HEK293 (cell line): ENCODE measurements at regions not wholly inside any gene's neighbourhood (a gene's known extent, or its start where the extent isn't known, plus 50 kb on each side); places are given as distances from the start of the nearest gene placed in this dataset.

ENCODE experiments used
- CTCF ChIA-PET: fragments of 350-600 bp; formaldehyde crosslinking; extraction: SDS; loops from one replicate; lab custom pipeline; 2021; ENCODE audit warnings: antibody characterized with exemption; lab: Yijun Ruan, JAX
- POLR2A ChIA-PET: fragments of 300-600 bp; formaldehyde crosslinking; extraction: SDS; loops from one replicate; lab custom pipeline; 2020; ENCODE audit warnings: antibody characterized with exemption, inconsistent platforms; lab: Yijun Ruan, JAX
- H3K27ac ChIP-seq: fragments of 200-500 bp; sonication (Bioruptor generic); 2 replicates; pipeline ENCODE4 v1.5.1; 2014; ENCODE audit warnings: low read depth, low read length, control low read depth, inconsistent platforms; ENCODE audit errors: extremely low read depth
- H3K36me3 ChIP-seq, 2 experiments: fragments of 200-500 bp in 1 of 2; sonication (Bioruptor generic) in 1 of 2; 1 replicate in 1 of 2; 2 replicates in 1 of 2; pipeline ENCODE4 v1.5.1; 2014 to 2017; ENCODE audit warnings: inconsistent platforms in 2 of 2, low read length in 2 of 2; ENCODE audit not compliant: control insufficient read depth in 2 of 2, insufficient read depth in 1 of 2
- H3K4me1 ChIP-seq: fragments of 200-500 bp; sonication (Bioruptor generic); 2 replicates; pipeline ENCODE4 v1.5.1; 2014; ENCODE audit warnings: mild to moderate bottlenecking, low read length, inconsistent platforms; ENCODE audit not compliant: control insufficient read depth, insufficient read depth
- H3K4me3 ChIP-seq: 2 replicates; pipeline ENCODE4 v1.5.1; 2011; ENCODE audit warnings: low read depth, mild to moderate bottlenecking, control low read depth, low read length, moderate library complexity
- H3K9me3 ChIP-seq: fragments of 200-500 bp; sonication (Bioruptor generic); 2 replicates; pipeline ENCODE4 v1.5.1; 2014; ENCODE audit warnings: low read depth, low read length, inconsistent platforms; ENCODE audit not compliant: control insufficient read depth, insufficient read depth
- KLF1 ChIP-seq: fragments of 450-650 bp; formaldehyde crosslinking; IDR thresholded peaks from 2 replicates; pipeline ENCODE4 v1.5.1; 2016; ENCODE audit warnings: missing biosample characterization, missing genetic modification characterization
- MEIS1 ChIP-seq: sonication (generic); formaldehyde crosslinking; IDR thresholded peaks from 2 replicates; pipeline ENCODE4 v1.8.1; 2022; ENCODE audit warnings: missing genetic modification reagents, mild to moderate bottlenecking, borderline replicate concordance
- MYNN ChIP-seq: fragments of 450-650 bp; formaldehyde crosslinking; IDR thresholded peaks from 2 replicates; pipeline ENCODE4 v1.5.1; 2016; ENCODE audit warnings: missing biosample characterization, missing genetic modification characterization, borderline replicate concordance
- PATZ1 ChIP-seq: fragments of 450-650 bp; formaldehyde crosslinking; IDR thresholded peaks from 2 replicates; pipeline ENCODE4 v1.5.1; 2016; ENCODE audit warnings: missing biosample characterization, missing genetic modification characterization
- PRDM6 ChIP-seq: fragments of 450-650 bp; formaldehyde crosslinking; IDR thresholded peaks from 2 replicates; pipeline ENCODE4 v1.5.1; 2017; ENCODE audit warnings: missing biosample characterization, missing genetic modification characterization
- RBAK ChIP-seq: fragments of 450-650 bp; formaldehyde crosslinking; IDR thresholded peaks from 2 replicates; pipeline ENCODE4 v1.5.1; 2016; ENCODE audit warnings: missing biosample characterization, missing genetic modification characterization
- SCRT1 ChIP-seq: fragments of 450-650 bp; formaldehyde crosslinking; IDR thresholded peaks from 2 replicates; pipeline ENCODE4 v1.5.1; 2016; ENCODE audit warnings: missing biosample characterization, missing genetic modification characterization, borderline replicate concordance
- ZBTB26 ChIP-seq: fragments of 450-650 bp; formaldehyde crosslinking; optimal IDR thresholded peaks from 2 replicates; pipeline ENCODE3; 2016; ENCODE audit warnings: missing biosample characterization, mild to moderate bottlenecking, missing genetic modification characterization
- ZBTB7A ChIP-seq: fragments of 450-650 bp; formaldehyde crosslinking; IDR thresholded peaks from 2 replicates; pipeline ENCODE4 v1.5.1; 2016; ENCODE audit warnings: low read depth, missing biosample characterization, missing genetic modification characterization
- ZEB2 ChIP-seq: fragments of 450-650 bp; formaldehyde crosslinking; IDR thresholded peaks from 2 replicates; pipeline ENCODE4 v1.5.1; 2016; ENCODE audit warnings: missing biosample characterization, missing genetic modification characterization
- ZFP3 ChIP-seq: fragments of 450-650 bp; formaldehyde crosslinking; IDR thresholded peaks from 2 replicates; pipeline ENCODE4 v1.5.1; 2016; ENCODE audit warnings: low read depth, missing biosample characterization, missing genetic modification characterization
- ZNF16 ChIP-seq: fragments of 450-650 bp; formaldehyde crosslinking; IDR thresholded peaks from 2 replicates; pipeline ENCODE4 v1.5.1; 2016; ENCODE audit warnings: low read depth, missing biosample characterization, missing genetic modification characterization
- ZNF211 ChIP-seq: fragments of 450-650 bp; formaldehyde crosslinking; IDR thresholded peaks from 2 replicates; pipeline ENCODE4 v1.5.1; 2016; ENCODE audit warnings: low read depth, missing biosample characterization, missing genetic modification characterization
- ZNF335 ChIP-seq: fragments of 450-650 bp; formaldehyde crosslinking; conservative IDR thresholded peaks from 2 replicates; pipeline ENCODE4 v1.5.1; 2016; ENCODE audit warnings: missing biosample characterization, missing genetic modification characterization
- ZNF510 ChIP-seq: fragments of 450-650 bp; formaldehyde crosslinking; IDR thresholded peaks from 2 replicates; pipeline ENCODE4 v1.5.1; 2018; ENCODE audit warnings: mild to moderate bottlenecking, missing genetic modification characterization, missing biosample characterization; ENCODE audit not compliant: insufficient replicate concordance
- ZNF555 ChIP-seq: fragments of 450-650 bp; formaldehyde crosslinking; conservative IDR thresholded peaks from 2 replicates; pipeline ENCODE4 v1.5.1; 2017; ENCODE audit warnings: missing biosample characterization, mild to moderate bottlenecking, missing genetic modification characterization, inconsistent platforms
- ZNF561 ChIP-seq: fragments of 450-650 bp; IDR thresholded peaks from 2 replicates; pipeline ENCODE4 v1.5.1; 2018; ENCODE audit warnings: missing biosample characterization, missing genetic modification characterization, borderline replicate concordance
- ZNF626 ChIP-seq: fragments of 450-650 bp; sonication (Bioruptor Pico); formaldehyde crosslinking; IDR thresholded peaks from 2 replicates; pipeline ENCODE4 v1.5.1; 2018; ENCODE audit warnings: missing biosample characterization, missing genetic modification characterization, inconsistent platforms
- ZNF704 ChIP-seq: fragments of 450-650 bp; formaldehyde crosslinking; IDR thresholded peaks from 2 replicates; pipeline ENCODE4 v1.5.1; 2016; ENCODE audit warnings: missing biosample characterization, missing genetic modification characterization
- TF ChIP-seq, protein P1 (sequence below): fragments of 450-650 bp; formaldehyde crosslinking; IDR thresholded peaks from 2 replicates; pipeline ENCODE4 v1.5.1; 2016; ENCODE audit warnings: missing biosample characterization, missing genetic modification characterization
- TF ChIP-seq, protein P2 (sequence below): fragments of 450-650 bp; formaldehyde crosslinking; IDR thresholded peaks from 2 replicates; pipeline ENCODE4 v1.5.1; 2016; ENCODE audit warnings: missing biosample characterization, missing genetic modification characterization
- TF ChIP-seq, protein P3 (sequence below): fragments of 450-650 bp; formaldehyde crosslinking; IDR thresholded peaks from 2 replicates; pipeline ENCODE4 v1.5.1; 2016; ENCODE audit warnings: missing biosample characterization, missing genetic modification characterization

DNA sequence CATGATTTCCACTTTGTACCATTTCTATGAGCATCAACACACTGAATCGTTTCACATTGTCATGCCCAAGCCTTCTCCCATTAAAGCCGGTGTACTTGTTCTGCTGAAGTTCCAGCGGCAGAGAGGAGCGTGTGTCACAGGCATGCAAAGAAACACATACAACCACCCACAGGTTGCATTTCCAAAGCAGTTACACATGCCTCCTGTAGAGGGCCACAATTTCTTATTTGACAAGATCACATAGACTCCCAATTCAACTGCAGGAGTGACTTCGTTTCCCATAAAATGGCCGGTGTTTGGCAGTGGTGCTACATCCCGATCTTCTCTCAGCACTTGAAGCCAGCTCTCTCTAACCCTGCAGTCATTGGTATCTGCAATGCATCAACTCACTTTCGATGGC lies 992.6 kb downstream of the NLGN4X start:
- Histone ChIP-seq H3K9me3 (no peaks in the 10 kb centered on the region), H3K4me3 (no peak overlapping the region), H3K4me1 (no peaks in the 10 kb centered on the region), H3K36me3 (no peaks in the 10 kb centered on the region), H3K27ac (no peak overlapping the region)
- TF ChIP-seq, protein P1, sequence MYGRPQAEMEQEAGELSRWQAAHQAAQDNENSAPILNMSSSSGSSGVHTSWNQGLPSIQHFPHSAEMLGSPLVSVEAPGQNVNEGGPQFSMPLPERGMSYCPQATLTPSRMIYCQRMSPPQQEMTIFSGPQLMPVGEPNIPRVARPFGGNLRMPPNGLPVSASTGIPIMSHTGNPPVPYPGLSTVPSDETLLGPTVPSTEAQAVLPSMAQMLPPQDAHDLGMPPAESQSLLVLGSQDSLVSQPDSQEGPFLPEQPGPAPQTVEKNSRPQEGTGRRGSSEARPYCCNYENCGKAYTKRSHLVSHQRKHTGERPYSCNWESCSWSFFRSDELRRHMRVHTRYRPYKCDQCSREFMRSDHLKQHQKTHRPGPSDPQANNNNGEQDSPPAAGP (tag by site-specific recombination): no peak
- TF ChIP-seq PRDM6 (tag by site-specific recombination) (no peak), PATZ1 (tag by site-specific recombination) (no peak), ZNF555 (tag by site-specific recombination) (no peak), ZNF16 (tag by site-specific recombination) (no peak), ZNF211 (no peak), ZFP3 (tag by site-specific recombination) (no peak), ZNF626 (no peak)
- TF ChIP-seq, protein P2, sequence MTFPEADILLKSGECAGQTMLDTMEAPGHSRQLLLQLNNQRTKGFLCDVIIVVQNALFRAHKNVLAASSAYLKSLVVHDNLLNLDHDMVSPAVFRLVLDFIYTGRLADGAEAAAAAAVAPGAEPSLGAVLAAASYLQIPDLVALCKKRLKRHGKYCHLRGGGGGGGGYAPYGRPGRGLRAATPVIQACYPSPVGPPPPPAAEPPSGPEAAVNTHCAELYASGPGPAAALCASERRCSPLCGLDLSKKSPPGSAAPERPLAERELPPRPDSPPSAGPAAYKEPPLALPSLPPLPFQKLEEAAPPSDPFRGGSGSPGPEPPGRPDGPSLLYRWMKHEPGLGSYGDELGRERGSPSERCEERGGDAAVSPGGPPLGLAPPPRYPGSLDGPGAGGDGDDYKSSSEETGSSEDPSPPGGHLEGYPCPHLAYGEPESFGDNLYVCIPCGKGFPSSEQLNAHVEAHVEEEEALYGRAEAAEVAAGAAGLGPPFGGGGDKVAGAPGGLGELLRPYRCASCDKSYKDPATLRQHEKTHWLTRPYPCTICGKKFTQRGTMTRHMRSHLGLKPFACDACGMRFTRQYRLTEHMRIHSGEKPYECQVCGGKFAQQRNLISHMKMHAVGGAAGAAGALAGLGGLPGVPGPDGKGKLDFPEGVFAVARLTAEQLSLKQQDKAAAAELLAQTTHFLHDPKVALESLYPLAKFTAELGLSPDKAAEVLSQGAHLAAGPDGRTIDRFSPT (tag by site-specific recombination): no peak
- ChIA-PET CTCF (no interaction called here), POLR2A (no interaction called here)

DNA sequence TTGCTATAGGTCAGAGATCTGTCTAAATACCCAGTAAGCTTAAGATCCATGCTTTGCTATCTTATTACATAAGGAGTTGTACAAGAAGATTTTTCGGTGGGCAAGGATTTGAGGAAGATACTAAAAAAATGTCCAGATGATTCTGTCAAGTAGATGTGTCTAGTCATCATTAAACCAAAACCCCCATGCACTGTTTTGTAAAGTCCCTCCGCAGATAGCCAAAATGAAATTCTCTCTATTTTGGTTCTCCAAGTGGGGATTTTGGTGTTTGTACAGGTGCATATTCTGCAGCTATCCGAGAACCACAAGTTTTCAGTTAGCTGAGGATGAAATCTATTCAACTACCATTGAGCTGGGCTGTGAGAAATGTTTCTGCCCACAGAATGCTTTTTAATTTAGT lies 994.8 kb downstream of the NLGN4X start:
- Histone ChIP-seq H3K4me1 (no peaks in the 10 kb centered on the region), H3K36me3 (no peaks in the 10 kb centered on the region), H3K27ac (no peak overlapping the region), H3K4me3 (no peak overlapping the region), H3K9me3 (no peaks in the 10 kb centered on the region)
- ChIA-PET CTCF (no interaction called here), POLR2A (no interaction called here)
- TF ChIP-seq ZNF704 (tag by site-specific recombination) (no peak), ZNF626 (no peak), MEIS1 (CRISPR knock-in tag) (no peak), ZBTB26 (tag by site-specific recombination) (no peak), ZNF335 (no peak), ZNF561 (no peak), RBAK (tag by site-specific recombination) (no peak), KLF1 (tag by site-specific recombination) (no peak), ZEB2 (tag by site-specific recombination) (no peak), ZNF510 (tag by site-specific recombination) (no peak), MYNN (tag by site-specific recombination) (no peak), ZBTB7A (no peak), SCRT1 (tag by site-specific recombination) (no peak)
- TF ChIP-seq, protein P3, sequence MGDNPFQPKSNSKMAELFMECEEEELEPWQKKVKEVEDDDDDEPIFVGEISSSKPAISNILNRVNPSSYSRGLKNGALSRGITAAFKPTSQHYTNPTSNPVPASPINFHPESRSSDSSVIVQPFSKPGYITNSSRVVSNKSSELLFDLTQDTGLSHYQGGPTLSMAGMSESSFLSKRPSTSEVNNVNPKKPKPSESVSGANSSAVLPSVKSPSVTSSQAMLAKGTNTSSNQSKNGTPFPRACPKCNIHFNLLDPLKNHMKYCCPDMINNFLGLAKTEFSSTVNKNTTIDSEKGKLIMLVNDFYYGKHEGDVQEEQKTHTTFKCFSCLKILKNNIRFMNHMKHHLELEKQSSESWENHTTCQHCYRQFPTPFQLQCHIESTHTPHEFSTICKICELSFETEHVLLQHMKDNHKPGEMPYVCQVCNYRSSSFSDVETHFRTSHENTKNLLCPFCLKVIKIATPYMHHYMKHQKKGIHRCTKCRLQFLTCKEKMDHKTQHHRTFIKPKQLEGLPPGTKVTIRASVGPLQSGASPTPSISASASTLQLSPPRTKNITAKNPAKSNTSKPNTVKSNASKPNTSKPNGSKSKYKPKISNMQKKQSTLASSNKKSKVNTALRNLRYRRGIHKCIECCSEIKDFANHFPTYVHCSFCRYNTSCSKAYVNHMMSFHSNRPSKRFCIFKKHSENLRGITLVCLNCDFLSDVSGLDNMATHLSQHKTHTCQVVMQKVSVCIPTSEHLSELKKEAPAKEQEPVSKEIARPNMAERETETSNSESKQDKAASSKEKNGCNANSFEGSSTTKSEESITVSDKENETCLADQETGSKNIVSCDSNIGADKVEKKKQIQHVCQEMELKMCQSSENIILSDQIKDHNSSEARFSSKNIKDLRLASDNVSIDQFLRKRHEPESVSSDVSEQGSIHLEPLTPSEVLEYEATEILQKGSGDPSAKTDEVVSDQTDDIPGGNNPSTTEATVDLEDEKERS: no peak
